GM08714 (cell line): ENCODE measurements at regions not wholly inside any gene's neighbourhood (a gene's known extent, or its start where the extent isn't known, plus 50 kb on each side); places are given as distances from the start of the nearest gene placed in this dataset.

Experiments used
- H3K4me3 ChIP-seq: fragments of 200-500 bp; sonication (Bioruptor generic); 2 replicates; pipeline ENCODE4 v1.5.1; 2014; ENCODE audit warnings: mild to moderate bottlenecking, low read length, inconsistent platforms
- ZNF274 ChIP-seq: IDR thresholded peaks from 2 replicates; pipeline ENCODE4 v1.6.1; 2012; ENCODE audit warnings: mild to moderate bottlenecking, low read depth, low read length

DNA sequence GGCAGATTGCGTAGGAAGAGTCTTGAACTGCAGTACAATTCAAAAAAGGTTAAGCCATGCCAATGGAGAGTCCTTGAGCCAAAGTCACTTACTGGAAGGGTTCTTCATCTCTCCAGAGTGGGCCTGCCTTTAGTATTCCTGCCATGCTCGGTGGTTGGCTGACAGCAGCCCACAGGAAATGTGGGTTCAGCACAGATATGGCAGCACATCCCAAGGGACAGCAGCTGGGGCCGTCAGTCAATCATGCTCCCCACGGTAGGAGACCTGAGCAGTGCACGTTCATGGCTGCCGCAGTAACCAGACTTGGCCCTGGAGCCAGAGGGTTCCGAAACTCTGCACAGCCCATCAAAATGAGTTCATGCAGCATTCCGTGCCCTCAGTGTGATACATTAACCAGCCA lies 63.6 kb upstream of the SIRPA start:
- no peak for TF ChIP-seq ZNF274
- H3K4me3 ChIP-seq, result no peak overlapping the region

- H3K4me3 ChIP-seq, result no peak overlapping the region
- no peak for TF ChIP-seq ZNF274
Observed at GRCh38 chr20:1831096-1831495, 64.1 kb upstream of the SIRPA start.

DNA sequence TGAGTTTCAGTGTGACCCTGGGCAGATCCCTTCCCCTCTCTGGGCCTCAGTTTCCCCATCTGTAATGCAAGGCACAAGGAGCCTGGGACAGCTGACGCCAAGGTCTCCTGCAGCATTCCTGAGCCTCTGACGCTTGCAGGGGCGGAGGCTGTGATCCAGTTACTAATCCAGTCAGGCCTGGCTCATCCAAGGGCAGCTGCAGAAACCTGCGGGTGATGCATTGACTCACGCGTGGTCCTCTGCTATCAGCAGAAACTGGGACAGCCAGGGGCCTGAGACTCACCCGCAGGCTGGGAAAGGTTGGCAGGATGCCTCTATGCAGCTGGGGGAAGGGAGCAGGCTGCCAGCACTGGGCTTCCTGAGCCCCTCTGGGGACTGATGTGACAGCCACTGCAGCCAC lies 65.0 kb upstream of the SIRPA start:
- no peak for TF ChIP-seq ZNF274
- H3K4me3 ChIP-seq, result no peak overlapping the region

DNA sequence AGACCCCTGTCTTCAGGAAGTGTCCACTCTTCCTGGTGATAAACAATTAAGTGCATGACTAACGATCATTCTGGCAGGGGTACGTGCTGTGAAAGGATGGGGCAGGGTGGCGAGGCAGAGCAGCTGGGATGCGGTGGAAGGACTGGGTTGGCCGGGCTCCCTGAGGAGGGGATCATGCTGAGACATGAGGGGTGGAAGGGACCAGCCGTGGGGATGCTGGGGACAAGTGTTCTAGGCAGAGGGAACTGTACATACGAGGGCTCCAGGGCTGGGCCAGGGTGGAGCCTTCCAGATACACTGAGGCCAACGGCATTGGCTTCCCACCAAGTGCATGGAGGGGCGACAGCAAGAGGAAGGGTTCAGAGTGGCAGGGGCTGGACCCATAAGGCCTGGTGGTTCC lies 65.7 kb upstream of the SIRPA start:
- TF ChIP-seq ZNF274, result no peak

GRCh38 chr20:1828786-1829131 lies 66.4 kb upstream of the SIRPA start:
- no peak overlapping the region for H3K4me3 ChIP-seq
- TF ChIP-seq ZNF274, result no peak

More for the DNA sequence above, 65.7 kb upstream of the SIRPA start:
- no peak overlapping the region for H3K4me3 ChIP-seq

DNA sequence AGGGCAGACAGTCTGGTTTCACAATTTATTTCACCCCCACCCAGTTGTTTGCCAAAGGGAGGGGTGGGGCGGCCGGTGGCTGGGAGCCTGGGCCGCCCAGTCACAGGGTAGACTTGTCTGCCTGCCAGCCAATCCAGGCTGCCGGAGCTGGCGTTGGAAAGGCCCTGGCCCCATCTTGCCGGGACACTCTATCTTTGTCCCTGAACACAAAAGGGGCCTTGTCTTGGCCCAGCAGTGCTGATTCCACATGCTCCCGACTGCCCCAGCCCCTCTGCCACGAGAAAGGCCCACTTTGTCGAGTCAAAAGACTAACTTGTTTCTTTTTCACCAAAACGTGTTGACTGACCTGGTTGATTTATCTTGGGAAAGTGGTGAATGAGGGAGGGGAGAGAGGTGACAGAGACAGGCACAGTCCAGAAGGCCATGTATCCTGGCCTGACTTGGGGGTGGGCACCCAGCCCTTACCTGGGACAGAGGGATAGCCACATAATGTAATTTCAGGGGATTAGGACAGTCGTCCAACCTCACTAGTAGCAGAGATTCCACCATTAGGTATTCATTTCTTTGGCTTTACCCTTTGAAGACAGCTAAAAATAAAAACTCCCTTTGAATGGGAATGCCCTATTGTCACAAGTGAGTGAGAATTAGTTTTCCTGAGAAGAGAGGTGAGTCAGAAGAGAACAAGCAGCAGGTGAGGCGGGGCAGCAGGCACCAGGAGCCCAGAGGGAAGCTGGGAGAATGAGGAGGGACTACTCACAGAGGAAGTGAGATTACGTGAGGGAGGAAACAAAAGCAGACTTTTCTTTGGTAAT lies 67.0 kb upstream of the SIRPA start:
- no peak overlapping the region for H3K4me3 ChIP-seq
- no peak for TF ChIP-seq ZNF274

DNA sequence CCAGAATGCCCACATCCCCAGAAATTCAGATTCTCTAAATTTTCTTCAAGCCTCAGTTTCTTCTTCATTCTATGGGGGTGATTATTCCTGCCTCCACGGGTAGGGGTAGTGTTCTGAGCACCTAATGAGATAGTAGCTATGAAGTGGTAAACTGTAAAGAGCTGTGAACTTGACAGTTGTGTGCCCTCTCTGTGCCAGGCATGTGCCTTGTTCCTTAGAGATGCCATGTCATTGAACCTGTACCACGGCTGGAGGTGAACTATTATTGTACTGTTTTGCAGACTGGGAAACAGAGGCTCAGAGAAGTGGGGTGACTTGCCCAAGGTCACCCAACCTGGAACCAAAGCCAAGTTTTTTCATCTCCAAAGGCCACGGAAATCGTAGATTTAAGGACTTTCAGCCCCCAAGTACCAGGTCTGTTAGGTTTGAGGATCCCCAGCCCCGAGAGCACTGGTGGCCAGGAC lies 67.7 kb upstream of the SIRPA start:
- H3K4me3 ChIP-seq, result no peak overlapping the region
- TF ChIP-seq ZNF274, result no peak

DNA sequence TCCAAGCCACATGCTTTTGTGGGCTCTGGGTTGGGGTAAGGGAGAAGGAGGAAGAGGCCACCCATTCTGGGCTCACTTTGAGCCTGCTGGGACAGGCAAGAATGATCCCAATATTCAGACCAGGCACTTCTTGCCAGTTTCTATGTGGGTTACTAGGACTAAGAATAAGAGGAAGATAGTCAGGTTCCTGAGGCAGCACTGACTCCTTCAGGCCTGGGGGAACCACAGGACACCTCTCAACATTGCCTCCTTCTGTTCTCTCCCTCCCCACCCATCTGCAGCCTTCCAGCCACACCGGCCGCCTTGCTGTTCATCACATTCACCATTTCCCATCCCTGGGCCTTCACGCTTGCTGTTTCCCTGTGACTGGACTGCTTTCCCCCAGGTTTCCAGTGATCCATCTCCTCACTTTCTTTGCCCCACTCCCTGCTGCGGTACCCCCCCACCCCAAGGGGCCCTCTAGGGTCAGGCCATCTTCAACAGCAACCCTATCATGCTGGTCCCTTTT lies 69.2 kb upstream of the SIRPA start:
- TF ChIP-seq ZNF274, result no peak
- no peak overlapping the region for H3K4me3 ChIP-seq

DNA sequence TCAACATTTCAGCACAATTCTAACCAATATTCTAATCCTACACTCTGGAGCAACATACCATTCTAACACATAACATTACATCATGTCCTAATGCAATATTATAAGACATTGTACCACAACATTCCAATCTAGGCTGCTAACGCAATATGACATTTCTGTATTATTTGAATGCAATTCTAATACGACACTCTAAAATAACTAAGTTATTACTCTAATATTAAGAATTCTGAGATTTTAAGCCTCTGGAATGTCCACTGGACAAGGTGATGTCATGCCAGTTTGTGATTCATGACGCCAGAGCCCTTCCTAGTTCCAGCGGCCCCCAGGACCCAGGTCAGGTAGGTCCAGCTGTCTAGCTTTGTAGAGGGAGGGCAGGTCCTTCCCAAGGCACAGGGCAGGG lies 69.7 kb upstream of the SIRPA start:
- no peak for TF ChIP-seq ZNF274
- H3K4me3 ChIP-seq, result no peak overlapping the region

GRCh38 chr20:1824834-1825233 lies 70.4 kb upstream of the SIRPA start:
- H3K4me3 ChIP-seq, result no peak overlapping the region
- no peak for TF ChIP-seq ZNF274

- no peak overlapping the region for H3K4me3 ChIP-seq
- no peak for TF ChIP-seq ZNF274
Observed at GRCh38 chr20:1824181-1824580, 71.0 kb upstream of the SIRPA start.

GRCh38 chr20:1823450-1823844 lies 71.8 kb upstream of the SIRPA start:
- H3K4me3 ChIP-seq, result no peak overlapping the region
- TF ChIP-seq ZNF274, result no peak

- TF ChIP-seq ZNF274, result no peak
- no peak overlapping the region for H3K4me3 ChIP-seq
Observed at GRCh38 chr20:1822564-1823449, 72.4 kb upstream of the SIRPA start.

GRCh38 chr20:1820138-1821079 lies 74.8 kb upstream of the SIRPA start:
- TF ChIP-seq ZNF274, result no peak

More at GRCh38 chr20:1820138-1821079, 74.8 kb upstream of the SIRPA start:
- no peak overlapping the region for H3K4me3 ChIP-seq
